D721Med (cell line): ENCODE measurements at regions not wholly inside any gene's neighbourhood (a gene's known extent, or its start where the extent isn't known, plus 50 kb on each side); places are given as distances from the start of the nearest gene placed in this dataset.
"Not testable (repeated sequence)": the region's sequence is repeated elsewhere in the genome, so short reads cannot be mapped to it uniquely, and the experiment has no call there.

Source experiments
- DNase-seq: peaks from one replicate; pipeline ENCODE4 v3.0.0; 2011; ENCODE audit warnings: low spot score; ENCODE audit not compliant: insufficient read length
- FAIRE-seq: peaks from 2 replicates; lab custom pipeline; 2011; peaks lifted over from hg19 to GRCh38; lab: Jason Lieb, UNC
- CTCF ChIP-seq: IDR thresholded peaks from 2 replicates; pipeline ENCODE4 v1.5.1; 2012; ENCODE audit warnings: mild to moderate bottlenecking, control low read depth; ENCODE audit not compliant: insufficient read depth; ENCODE audit errors: missing control alignments

- FAIRE-seq = no peak
- DNase-seq = no peak
- no peak for TF ChIP-seq CTCF
Measured at GRCh38 chr4:181870326-181870725, 372.9 kb upstream of the TENM3 start.

- DNase-seq (no peak), FAIRE-seq (no peak)
- TF ChIP-seq CTCF = no peak
Measured at GRCh38 chr4:181874602-181875001, 368.6 kb upstream of the TENM3 start.

GRCh38 chr4:181877329-181877848 lies 365.8 kb upstream of the TENM3 start:
- FAIRE-seq (no peak), DNase-seq (no peak)
- no peak for TF ChIP-seq CTCF

GRCh38 chr4:181890031-181890430 lies 353.2 kb upstream of the TENM3 start:
- DNase-seq (no peak), FAIRE-seq (no peak)
- no peak for TF ChIP-seq CTCF

- no peak for FAIRE-seq
- no peak for DNase-seq
- no peak for TF ChIP-seq CTCF
Measured at GRCh38 chr4:181890911-181891310, 352.3 kb upstream of the TENM3 start.

GRCh38 chr4:181896614-181897013 lies 346.6 kb upstream of the TENM3 start:
- DNase-seq (no peak), FAIRE-seq (no peak)
- no peak for TF ChIP-seq CTCF

- FAIRE-seq (no peak), DNase-seq (no peak)
- TF ChIP-seq CTCF = no peak
Measured at GRCh38 chr4:181897935-181898334, 345.3 kb upstream of the TENM3 start.

- FAIRE-seq = not testable (repeated sequence)
Measured at GRCh38 chr4:181902404-181902803, 340.8 kb upstream of the TENM3 start.

More at GRCh38 chr4:181902404-181902803, 340.8 kb upstream of the TENM3 start:
- not testable (repeated sequence) for DNase-seq
